ENCODE measurements at regions not wholly inside any gene's neighbourhood (a gene's known extent, or its start where the extent isn't known, plus 50 kb on each side); places are given as distances from the start of the nearest gene placed in this dataset.

GRCh38 chr13:85436029-85436428 lies 363.2 kb downstream of the SLITRK6 start:
- no peak overlapping the region for H3K27ac Mint-ChIP-seq
- Histone ChIP-seq H3K9ac (no peak overlapping the region), H3K9me3 (ENCODE audit: low read depth) (no peaks in the 10 kb centered on the region), H3K27me3 (no peaks in the 10 kb centered on the region), H3F3A (ENCODE audit: low read depth) (no peaks in the 10 kb centered on the region), H3K79me2 (ENCODE audit: low read depth) (no peaks in the 10 kb centered on the region), H3K4me2 (no peak overlapping the region), H3K4me1 (no peaks in the 10 kb centered on the region), H3K4me3 (no peak overlapping the region), H3K27ac (no peak overlapping the region), H2AFZ (replicated peaks) (no peak overlapping the region), H4K20me1 (ENCODE audit: low read depth) (no peaks in the 10 kb centered on the region), H3K36me3 (no peaks in the 10 kb centered on the region)
- no peaks in the 10 kb centered on the region for H3K36me3 Mint-ChIP-seq
- DNase-seq (ENCODE audit: low spot score) = no peak
- no peaks in the 10 kb centered on the region for H3K4me1 Mint-ChIP-seq
- no peak overlapping the region for H3K4me3 Mint-ChIP-seq
- no peaks in the 10 kb centered on the region for H3K27me3 Mint-ChIP-seq (ENCODE audit: insufficient read depth, low read depth)
- no peak for TF ChIP-seq EZH2phosphoT487 (IDR thresholded peaks at IDR 0.05)
- no peak for TF ChIP-seq EZH2 (IDR thresholded peaks at IDR 0.05)
- no peak for TF ChIP-seq CTCF (IDR thresholded peaks at IDR 0.05)
- H3K9me3 Mint-ChIP-seq = no peaks in the 10 kb centered on the region

- Histone ChIP-seq H3K27ac (no peak overlapping the region), H2AFZ (replicated peaks) (no peak overlapping the region), H3K79me2 (ENCODE audit: low read depth) (no peaks in the 10 kb centered on the region), H3K36me3 (no peaks in the 10 kb centered on the region), H3F3A (ENCODE audit: low read depth) (no peaks in the 10 kb centered on the region), H3K9ac (no peak overlapping the region), H3K9me3 (ENCODE audit: low read depth) (no peaks in the 10 kb centered on the region), H3K27me3 (no peaks in the 10 kb centered on the region), H3K4me1 (no peaks in the 10 kb centered on the region), H3K4me3 (no peak overlapping the region), H4K20me1 (ENCODE audit: low read depth) (no peaks in the 10 kb centered on the region), H3K4me2 (no peak overlapping the region)
- no peaks in the 10 kb centered on the region for H3K27me3 Mint-ChIP-seq (ENCODE audit: insufficient read depth, low read depth)
- H3K4me3 Mint-ChIP-seq = no peak overlapping the region
- no peaks in the 10 kb centered on the region for H3K36me3 Mint-ChIP-seq
- H3K4me1 Mint-ChIP-seq = no peaks in the 10 kb centered on the region
- H3K27ac Mint-ChIP-seq = no peak overlapping the region
- H3K9me3 Mint-ChIP-seq = no peaks in the 10 kb centered on the region
- TF ChIP-seq CTCF (IDR thresholded peaks at IDR 0.05) = no peak
- TF ChIP-seq EZH2 (IDR thresholded peaks at IDR 0.05) = no peak
- no peak for TF ChIP-seq EZH2phosphoT487 (IDR thresholded peaks at IDR 0.05)
- DNase-seq (ENCODE audit: low spot score) = no peak
These were observed 364.3 kb downstream of the SLITRK6 start for GRCh38 chr13:85434927-85435326.

- Mint-ChIP-seq H3K27ac (no peak overlapping the region), H3K4me1 (peaks cover 5% of the 10 kb centered on the region), H3K9me3 (no peaks in the 10 kb centered on the region), H3K36me3 (no peaks in the 10 kb centered on the region), H3K27me3 (ENCODE audit: insufficient read depth, low read depth) (no peaks in the 10 kb centered on the region), H3K4me3 (no peak overlapping the region)
- no peak overlapping the region for H2AFZ ChIP-seq (replicated peaks)
- no peak overlapping the region for H3K27ac ChIP-seq
- TF ChIP-seq CTCF (IDR thresholded peaks at IDR 0.05) (no peak), EZH2 (IDR thresholded peaks at IDR 0.05) (no peak), EZH2phosphoT487 (IDR thresholded peaks at IDR 0.05) (no peak)
- H3K79me2 ChIP-seq (ENCODE audit: low read depth) = no peaks in the 10 kb centered on the region
- DNase-seq (ENCODE audit: low spot score) = no peak
- H4K20me1 ChIP-seq (ENCODE audit: low read depth) = no peaks in the 10 kb centered on the region
- no peak overlapping the region for H3K4me3 ChIP-seq
- H3K4me1 ChIP-seq = no peaks in the 10 kb centered on the region
- no peaks in the 10 kb centered on the region for H3K9me3 ChIP-seq (ENCODE audit: low read depth)
- no peaks in the 10 kb centered on the region for H3K27me3 ChIP-seq
- no peak overlapping the region for H3K9ac ChIP-seq
- no peaks in the 10 kb centered on the region for H3F3A ChIP-seq (ENCODE audit: low read depth)
- no peak overlapping the region for H3K4me2 ChIP-seq
- H3K36me3 ChIP-seq = no peaks in the 10 kb centered on the region
These were observed 366.3 kb downstream of the SLITRK6 start for GRCh38 chr13:85432881-85433280.

- H3K4me3 Mint-ChIP-seq = no peak overlapping the region
- no peak overlapping the region for H3K27ac Mint-ChIP-seq
- Histone ChIP-seq H3K9me3 (ENCODE audit: low read depth) (no peaks in the 10 kb centered on the region), H3K27me3 (no peaks in the 10 kb centered on the region), H3K4me3 (no peak overlapping the region), H3K36me3 (no peaks in the 10 kb centered on the region), H2AFZ (replicated peaks) (no peak overlapping the region), H3K27ac (no peak overlapping the region), H3K4me1 (no peaks in the 10 kb centered on the region), H3K4me2 (no peak overlapping the region), H3F3A (ENCODE audit: low read depth) (no peaks in the 10 kb centered on the region), H4K20me1 (ENCODE audit: low read depth) (no peaks in the 10 kb centered on the region), H3K9ac (no peak overlapping the region), H3K79me2 (ENCODE audit: low read depth) (no peaks in the 10 kb centered on the region)
- H3K9me3 Mint-ChIP-seq = no peaks in the 10 kb centered on the region
- TF ChIP-seq CTCF (IDR thresholded peaks at IDR 0.05) (no peak), EZH2 (IDR thresholded peaks at IDR 0.05) (no peak), EZH2phosphoT487 (IDR thresholded peaks at IDR 0.05) (no peak)
- peaks cover 5% of the 10 kb centered on the region for H3K4me1 Mint-ChIP-seq
- DNase-seq (ENCODE audit: low spot score) = no peak
- no peaks in the 10 kb centered on the region for H3K27me3 Mint-ChIP-seq (ENCODE audit: insufficient read depth, low read depth)
- no peaks in the 10 kb centered on the region for H3K36me3 Mint-ChIP-seq
These were observed 367.5 kb downstream of the SLITRK6 start for GRCh38 chr13:85431720-85432119.
